Body of pancreas (tissue), 4 donors: ENCODE measurements at regions not wholly inside any gene's neighbourhood (a gene's known extent, or its start where the extent isn't known, plus 50 kb on each side); places are given as distances from the start of the nearest gene placed in this dataset.

Source experiments
- ATAC-seq: fragments of 150-250 bp; one replicate; pipeline ENCODE4 v1.9.1; 2016
- DNase-seq, 4 donors: peaks; one replicate each; pipeline ENCODE4 v3.0.0-alpha.2; 2019
- H3K27ac ChIP-seq, 4 donors: fragments of 200-600 bp; sonication (generic); 1 replicate in 3 of 4; 2 replicates in 1 of 4; pipeline versions ENCODE4 v1.5.1 to v1.6.1; 2016 to 2019; ENCODE audit warnings: mild to moderate bottlenecking in 1 of 4, mixed read lengths in 1 of 4, moderate library complexity in 1 of 4
- H3K27me3 ChIP-seq, 2 donors: fragments of 200-600 bp; sonication (generic); one replicate each; pipeline ENCODE4 v1.6.0; 2016; ENCODE audit warnings: mild to moderate bottlenecking in 1 of 2
- H3K36me3 ChIP-seq, 2 donors: fragments of 200-600 bp; sonication (generic); replicated peaks in 1 of 2; 2 replicates each; pipeline ENCODE4 v1.5.1; 2016; ENCODE audit warnings: low read depth in 2 of 2; ENCODE audit not compliant: insufficient read depth in 1 of 2
- H3K4me1 ChIP-seq: fragments of 200-600 bp; sonication (generic); one replicate; pipeline ENCODE4 v1.6.0; 2016
- H3K4me3 ChIP-seq, 2 donors: fragments of 200-600 bp; sonication (generic); 1 replicate in 1 of 2; 2 replicates in 1 of 2; pipeline ENCODE4 v1.5.1; 2016 to 2019
- H3K9me3 ChIP-seq, 3 donors: fragments of 200-600 bp; sonication (generic); 1 replicate in 2 of 3; 2 replicates in 1 of 3; pipeline ENCODE4 v1.5.1; 2016
- CTCF ChIP-seq, 7 experiments: fragments of 450-650 bp in 4 of 7; fragments of 200-600 bp in 3 of 7; sonication (generic) in 3 of 7; IDR thresholded peaks; one replicate each; pipeline ENCODE4 v1.5.1; 2016 to 2019; ENCODE audit warnings: antibody characterized with exemption in 7 of 7
- POLR2A ChIP-seq, 3 donors: fragments of 450-650 bp; IDR thresholded peaks; one replicate each; pipeline ENCODE4 v1.6.1; 2016; ENCODE audit warnings: antibody characterized with exemption in 3 of 3, mild to moderate bottlenecking in 2 of 3
- WGBS, 2 donors: methylation state at CpG; one replicate each; pipeline ENCODE4 v1.1.5; 2017; 5-methylcytosine and 5-hydroxymethylcytosine counted together
- intact Hi-C: fragments of 100-400 bp; cut with DNase I; formaldehyde crosslinking; loops from one replicate; pipeline ENCODE4 v1.15.1; 2023

DNA sequence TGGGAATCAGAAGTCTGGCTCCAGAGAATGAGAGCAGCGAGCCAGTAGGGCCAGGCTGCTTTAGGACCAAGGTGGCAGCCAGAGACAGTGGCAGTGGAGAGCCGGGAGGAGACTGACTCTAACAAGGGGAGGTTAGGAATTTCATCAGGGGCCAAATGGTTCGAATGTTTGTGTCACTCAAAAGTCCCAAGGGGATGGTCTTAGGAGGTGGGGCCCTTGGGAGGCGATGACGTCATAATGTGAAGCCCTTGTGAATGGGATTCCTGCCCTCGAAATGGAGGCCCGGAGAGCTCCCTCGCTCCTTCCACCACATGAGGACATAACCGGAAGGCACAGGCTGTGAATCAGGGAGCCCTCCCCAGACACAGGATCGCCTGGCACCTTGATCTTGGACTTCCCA is 299.7 kb downstream of the QKI start:
- no peak overlapping the region for H3K4me3 ChIP-seq
- WGBS, 2 donors: 82 to 84% methylated on average over 7 to 9 of the region's 10 CpGs
- intact Hi-C loops: no loop called here
- peaks cover 4% of the 10 kb centered on the region for H3K4me1 ChIP-seq
- no peak overlapping the region for H3K27ac ChIP-seq
- H3K27me3 ChIP-seq: no peaks in the 10 kb centered on the region
- TF ChIP-seq POLR2A (IDR thresholded peaks at IDR 0.05) (no peak), CTCF (IDR thresholded peaks at IDR 0.05) (no peak)
- H3K36me3 ChIP-seq: no peaks in the 10 kb centered on the region
- ATAC-seq: no peak
- H3K9me3 ChIP-seq: no peaks in the 10 kb centered on the region
- DNase-seq: no peak

DNA sequence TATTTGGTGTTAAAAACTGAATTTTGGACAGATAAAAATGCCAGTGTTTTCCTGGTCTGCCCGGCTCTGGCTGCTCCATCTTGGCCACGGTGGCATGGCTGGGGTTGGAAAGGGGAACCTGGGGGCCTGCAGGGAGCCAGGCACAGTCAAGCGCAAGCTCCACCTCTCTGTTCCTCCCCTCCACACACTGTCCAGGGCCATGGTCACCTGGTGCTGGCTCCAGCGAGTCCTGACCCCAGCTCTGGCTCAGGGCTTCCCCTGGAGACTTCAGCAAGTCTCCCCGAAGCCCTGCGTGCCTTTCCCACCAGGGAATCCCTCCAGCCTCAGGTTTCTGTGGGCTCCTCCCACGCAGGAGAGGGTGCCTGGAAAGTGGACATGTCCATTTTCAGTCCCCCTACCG is 298.5 kb downstream of the QKI start:
- Histone ChIP-seq H3K27me3 (no peaks in the 10 kb centered on the region), H3K36me3 (no peaks in the 10 kb centered on the region), H3K27ac (no peak overlapping the region), H3K4me3 (no peak overlapping the region), H3K9me3 (no peaks in the 10 kb centered on the region), H3K4me1 (peaks cover 4% of the 10 kb centered on the region)
- TF ChIP-seq POLR2A (IDR thresholded peaks at IDR 0.05) (no peak), CTCF (IDR thresholded peaks at IDR 0.05) (no peak)
- ATAC-seq: no peak
- WGBS, 2 donors: 61 to 75% methylated on average over 7 to 8 of the region's 8 CpGs
- DNase-seq: no peak
- intact Hi-C loops: no loop called here

- TF ChIP-seq CTCF (IDR thresholded peaks at IDR 0.05): no peak
- TF ChIP-seq POLR2A (IDR thresholded peaks at IDR 0.05): no peak
- ATAC-seq (no peak), DNase-seq (no peak)
- intact Hi-C loops: no loop called here
- 62 to 80% methylated on average over 7 to 8 of the region's 8 CpGs for WGBS, 2 donors
- Histone ChIP-seq H3K27ac (peak overlapping the region in 1 of 4 donors; percentile 56), H3K4me1 (peaks cover 4% of the 10 kb centered on the region), H3K4me3 (no peak overlapping the region), H3K27me3 (no peaks in the 10 kb centered on the region), H3K9me3 (no peaks in the 10 kb centered on the region), H3K36me3 (no peaks in the 10 kb centered on the region)
Measured at GRCh38 chr6:163712566-163712961, 298.0 kb downstream of the QKI start.

- DNase-seq (peak in 3 of 4 donors; percentile 36 to 60 (median 42)), ATAC-seq (peak; percentile 42)
- Histone ChIP-seq H3K9me3 (no peaks in the 10 kb centered on the region), H3K27ac (peak overlapping the region in 1 of 4 donors; percentile 56), H3K4me3 (no peak overlapping the region), H3K4me1 (peaks cover 4% of the 10 kb centered on the region), H3K27me3 (no peaks in the 10 kb centered on the region), H3K36me3 (no peaks in the 10 kb centered on the region)
- intact Hi-C loops: no loop called here
- no peak for TF ChIP-seq POLR2A (IDR thresholded peaks at IDR 0.05)
- peak in 1 of 7 experiments; percentile 1 for TF ChIP-seq CTCF (IDR thresholded peaks at IDR 0.05)
- WGBS, 2 donors: 65 to 81% methylated on average over 20 to 24 of the region's 24 CpGs
Measured at GRCh38 chr6:163711615-163712565, 297.4 kb downstream of the QKI start.
